HG03460 (cell line): ENCODE measurements at regions not wholly inside any gene's neighbourhood (a gene's known extent, or its start where the extent isn't known, plus 50 kb on each side); places are given as distances from the start of the nearest gene placed in this dataset.
"Not testable (repeated sequence)": the region's sequence is repeated elsewhere in the genome, so short reads cannot be mapped to it uniquely, and the experiment has no call there.

Experiments used
- ATAC-seq: cut with Tn5 transposase; IDR thresholded peaks from one replicate; pipeline ENCODE4 v1.9.1; 2021; ENCODE audit not compliant: unreplicated experiment

DNA sequence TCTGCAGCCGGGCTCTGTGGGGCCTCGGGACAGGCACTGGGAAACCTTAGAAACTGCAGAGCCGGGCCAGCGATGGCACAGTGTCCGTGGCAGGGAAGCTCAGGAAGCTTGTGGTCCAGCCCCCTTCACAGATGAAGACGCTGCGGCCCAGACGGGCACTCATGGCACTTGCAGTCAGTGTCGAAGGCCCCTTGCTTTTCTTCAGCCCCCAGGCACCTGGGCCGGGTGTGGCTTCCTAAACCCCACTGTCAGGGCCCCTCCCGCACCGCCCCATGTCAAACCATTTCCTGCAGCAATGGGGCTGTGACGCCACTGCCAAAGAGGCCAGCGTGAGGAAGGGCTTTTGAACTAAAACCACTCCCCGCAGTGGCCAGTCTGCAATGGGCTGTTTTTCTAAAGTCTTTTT is 164.0 kb downstream of the LAT start:
- ATAC-seq = no peak

- no peak for ATAC-seq
These were observed 163.4 kb downstream of the LAT start for GRCh38 chr16:29148131-29148691.

GRCh38 chr16:29147710-29148109 is 162.9 kb downstream of the LAT start:
- not testable (repeated sequence) for ATAC-seq

- not testable (repeated sequence) for ATAC-seq
These were observed 162.2 kb downstream of the LAT start for GRCh38 chr16:29146808-29147643.

DNA sequence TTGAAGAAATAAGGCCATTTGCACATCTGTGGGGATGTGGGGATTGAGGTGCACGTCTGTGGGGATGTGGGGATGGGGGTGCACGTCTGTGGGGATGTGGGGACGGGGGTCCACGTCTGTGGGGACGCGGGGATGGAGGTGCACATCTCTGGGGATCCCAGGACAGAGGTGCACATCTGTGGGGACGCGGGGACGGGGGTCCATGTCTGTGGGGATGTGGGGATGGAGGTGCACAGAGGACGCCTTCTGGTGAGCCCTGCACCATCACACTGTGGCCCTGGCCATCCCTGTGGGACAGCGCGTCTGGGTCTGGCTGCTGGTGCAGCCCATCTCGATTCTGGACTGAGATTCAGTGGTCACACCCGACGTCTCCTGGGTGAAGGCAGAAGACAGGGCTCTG is 161.4 kb downstream of the LAT start:
- no peak for ATAC-seq

DNA sequence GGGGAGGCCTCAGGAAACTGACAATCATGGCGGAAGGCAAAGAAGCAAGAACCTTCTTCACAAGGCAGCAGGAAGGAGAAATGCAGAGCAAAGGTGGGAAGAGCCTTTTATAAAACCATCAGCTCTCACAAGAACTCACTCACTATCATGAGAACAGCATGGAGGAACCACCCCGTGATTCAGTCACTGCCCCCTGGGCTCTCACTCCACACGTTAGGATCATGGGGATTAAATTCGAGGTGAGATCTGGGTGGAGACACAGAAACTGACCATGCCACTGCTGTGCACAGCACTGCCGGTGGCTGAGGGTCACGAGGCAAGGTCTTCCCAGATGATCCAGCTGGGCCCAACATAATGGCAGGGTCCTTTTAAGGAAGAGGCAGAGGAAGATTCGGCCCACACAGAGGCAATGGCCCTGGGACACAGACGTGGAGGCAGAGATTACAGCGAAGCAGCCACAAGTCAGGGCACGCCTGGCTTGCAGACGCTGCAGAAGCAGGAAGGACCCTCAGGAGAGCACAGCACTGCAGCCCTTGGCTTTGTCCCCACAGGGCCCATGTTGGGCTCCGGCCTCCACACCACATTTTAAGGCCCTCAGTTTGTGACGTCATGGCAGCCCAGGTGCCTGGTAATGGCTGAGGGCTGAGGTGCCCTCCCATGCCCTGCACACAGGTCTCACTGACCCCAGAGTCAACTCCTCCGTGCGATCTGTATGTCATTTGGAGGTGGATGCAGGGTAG is 160.8 kb downstream of the LAT start:
- not testable (repeated sequence) for ATAC-seq

DNA sequence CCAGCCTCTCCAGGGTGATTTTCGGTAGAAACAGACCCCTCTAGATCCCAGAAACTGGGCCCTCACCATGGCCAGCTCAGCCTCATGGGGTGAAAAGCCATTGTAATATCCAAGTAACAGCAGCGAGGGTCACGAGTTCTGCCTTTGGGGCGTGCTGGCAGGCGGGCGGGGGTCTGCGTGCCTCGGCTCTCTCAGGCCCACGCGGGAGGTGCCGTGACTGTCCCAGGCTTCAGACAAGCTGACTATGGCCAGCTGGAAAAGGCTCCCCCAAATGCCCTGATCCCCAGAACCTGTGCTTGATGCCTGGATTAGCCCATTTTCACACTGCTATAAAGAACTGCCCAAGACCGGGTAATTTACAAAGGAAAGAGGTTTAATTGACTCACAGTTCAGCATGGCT is 160.2 kb downstream of the LAT start:
- not testable (repeated sequence) for ATAC-seq

DNA sequence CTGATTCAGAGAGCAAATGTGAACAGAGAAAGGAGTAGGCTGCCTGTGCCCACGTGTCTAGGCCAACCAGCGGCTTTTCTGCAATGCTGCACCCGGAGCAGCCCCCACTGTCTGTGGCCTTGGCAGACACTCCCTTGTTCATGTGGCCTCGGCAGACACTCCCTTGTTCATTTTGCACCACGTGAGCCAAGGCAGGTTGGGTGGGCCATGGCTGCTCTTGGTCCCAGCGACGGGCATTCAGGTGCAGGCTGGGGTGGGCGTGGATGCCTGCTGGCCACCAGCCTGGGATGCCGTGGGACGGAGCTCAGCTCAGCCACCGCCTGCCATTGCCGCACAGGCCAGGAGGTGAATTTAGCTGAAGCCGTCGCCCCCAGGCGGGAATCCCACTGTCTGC is 159.8 kb downstream of the LAT start:
- ATAC-seq = not testable (repeated sequence)

- not testable (repeated sequence) for ATAC-seq
These were observed 159.2 kb downstream of the LAT start for GRCh38 chr16:29143739-29144668.

DNA sequence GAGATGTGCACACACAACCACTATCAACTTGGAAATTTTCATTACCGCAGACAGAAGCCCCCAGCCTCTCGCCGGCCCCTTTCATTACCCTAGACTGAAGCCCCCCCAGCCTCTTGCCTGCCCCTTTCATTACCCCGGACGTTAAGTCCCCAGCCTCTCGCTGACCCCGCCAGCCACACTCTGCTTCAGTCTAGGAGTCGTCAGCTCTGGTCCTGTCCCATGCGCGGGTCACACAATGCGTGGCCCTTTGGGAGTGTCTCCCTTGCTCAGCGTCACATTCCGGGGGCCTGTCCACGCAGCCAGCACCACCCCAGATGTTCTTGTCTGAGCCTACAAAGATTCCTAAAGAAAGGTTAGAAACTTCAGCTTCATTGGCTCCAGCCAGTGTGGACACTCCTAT is 157.7 kb downstream of the LAT start:
- ATAC-seq = not testable (repeated sequence)

DNA sequence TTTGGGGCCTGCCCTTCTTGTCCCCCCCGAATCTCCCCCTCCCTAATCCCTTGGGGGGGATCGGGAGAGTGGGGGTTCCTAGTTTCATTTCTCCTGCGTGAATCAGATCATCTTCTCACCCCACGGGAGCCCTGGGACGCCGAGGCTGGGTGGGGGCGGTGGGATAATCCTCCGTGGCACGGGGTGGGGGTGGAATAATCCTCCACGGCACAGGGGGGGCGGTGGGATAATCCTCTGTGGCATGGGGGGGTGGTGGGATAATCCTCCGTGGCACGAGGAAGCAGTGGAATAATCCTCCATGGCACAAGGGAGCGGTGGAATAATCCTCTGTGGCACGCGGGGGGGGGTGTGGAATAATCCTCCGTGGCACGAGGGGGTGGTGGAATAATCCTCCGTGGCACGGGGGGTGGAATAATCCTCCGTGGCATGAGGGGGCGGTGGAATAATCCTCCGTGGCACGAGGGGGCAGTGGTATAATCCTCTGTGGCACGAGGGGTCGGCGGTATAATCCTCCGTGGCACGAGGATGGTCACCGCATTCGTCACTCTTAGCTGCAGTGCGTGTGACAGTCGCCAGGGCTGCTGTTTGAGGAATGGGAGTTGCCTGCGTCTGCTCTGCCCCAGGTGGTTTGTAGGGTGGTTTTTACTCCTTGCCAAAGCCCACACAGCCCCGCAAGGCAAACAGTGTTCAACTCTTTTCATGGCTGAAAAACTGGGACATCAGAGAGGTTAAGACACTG is 156.9 kb downstream of the LAT start:
- no peak for ATAC-seq

DNA sequence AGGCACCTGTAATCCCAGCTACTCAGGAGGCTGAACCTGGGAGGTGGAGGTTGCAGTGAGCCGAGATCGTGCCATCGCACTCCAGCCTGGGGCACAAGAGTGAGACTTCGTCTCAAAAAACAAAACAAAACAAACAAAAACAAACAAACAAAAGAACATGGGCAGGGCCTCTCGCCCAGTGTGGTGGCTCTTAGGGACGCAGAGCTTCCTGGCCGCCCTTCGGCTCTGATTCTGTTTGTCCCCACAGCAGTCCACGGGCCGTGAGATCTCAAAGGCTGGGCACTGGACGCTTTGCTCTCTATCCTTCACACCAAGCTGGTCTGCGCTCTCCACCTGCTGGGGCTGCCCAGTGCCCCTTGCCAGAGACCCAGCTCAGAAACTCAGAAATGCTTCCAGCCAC is 156.3 kb downstream of the LAT start:
- ATAC-seq = not testable (repeated sequence)

GRCh38 chr16:29139901-29140855 is 155.3 kb downstream of the LAT start:
- not testable (repeated sequence) for ATAC-seq

- ATAC-seq = no peak
These were observed 154.5 kb downstream of the LAT start for GRCh38 chr16:29139261-29139802.

DNA sequence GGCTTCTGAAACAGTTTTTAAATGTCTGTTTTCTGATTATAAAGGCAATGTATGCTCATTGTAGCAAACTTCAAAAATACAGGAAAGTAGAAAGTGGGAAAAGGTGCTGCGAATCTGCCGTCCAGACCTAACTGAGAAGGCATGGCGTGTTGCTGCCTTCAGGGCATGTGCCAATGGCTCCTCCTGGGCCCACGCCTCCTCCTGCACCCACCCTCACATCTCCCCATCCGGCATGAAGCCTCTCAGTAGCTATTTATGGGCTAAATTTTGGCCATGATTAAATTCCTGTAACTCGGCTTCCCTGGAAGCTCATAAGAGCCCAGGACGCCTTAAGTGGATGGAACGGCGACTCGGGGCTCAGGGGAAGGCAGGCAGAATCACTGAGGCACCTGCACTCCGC is 153.8 kb downstream of the LAT start:
- ATAC-seq = not testable (repeated sequence)

- ATAC-seq = not testable (repeated sequence)
These were observed 153.2 kb downstream of the LAT start for GRCh38 chr16:29137894-29138662.

DNA sequence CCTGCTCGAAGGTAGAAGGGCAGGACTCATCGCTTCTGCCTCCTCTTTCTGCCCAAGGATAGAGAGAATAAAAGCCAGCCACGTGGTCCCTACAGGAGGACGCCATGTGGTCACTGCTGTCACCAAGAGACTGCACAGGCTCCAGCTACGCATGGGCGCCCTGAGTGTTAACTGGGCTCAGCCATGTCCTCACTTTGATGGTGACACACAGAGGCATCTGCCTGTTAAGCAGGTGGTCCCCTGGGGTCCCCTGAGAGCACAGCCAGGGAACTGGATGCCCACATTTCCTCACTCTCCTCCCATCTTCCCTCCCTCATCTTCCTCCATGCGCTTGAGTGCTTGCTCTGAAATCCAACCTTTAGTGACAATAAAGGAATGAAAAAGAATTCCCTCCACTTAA is 152.6 kb downstream of the LAT start:
- ATAC-seq = not testable (repeated sequence)

DNA sequence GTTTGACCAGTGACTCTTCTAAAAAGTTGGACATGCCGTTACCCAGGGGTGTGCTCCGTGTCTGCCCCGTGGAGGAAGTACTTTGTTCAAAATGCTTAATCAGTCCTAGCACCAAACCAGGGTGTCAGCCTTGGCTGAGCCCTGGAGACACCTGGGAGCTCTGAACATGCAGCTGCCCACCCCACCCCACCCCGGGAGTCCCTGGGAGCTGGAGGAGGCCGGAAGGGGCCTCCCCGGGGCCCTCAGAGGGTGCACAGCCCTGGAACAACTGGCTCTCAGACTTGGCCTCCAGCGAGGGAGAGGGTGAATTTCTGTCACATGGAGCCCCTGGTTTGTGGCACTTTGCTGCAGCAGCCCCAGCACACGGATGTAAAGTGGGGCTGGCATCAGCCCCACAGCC is 152.1 kb downstream of the LAT start:
- not testable (repeated sequence) for ATAC-seq
